Thymus (tissue), 11 donors: ENCODE measurements at regions not wholly inside any gene's neighbourhood (a gene's known extent, or its start where the extent isn't known, plus 50 kb on each side); places are given as distances from the start of the nearest gene placed in this dataset.
"Not testable (repeated sequence)": the region's sequence is repeated elsewhere in the genome, so short reads cannot be mapped to it uniquely, and the experiment has no call there.

Experiments
- DNase-seq, 9 donors: peaks; one replicate each; pipeline ENCODE4 v3.0.0-alpha.2; 2013; ENCODE audit warnings: low spot score in 9 of 9, low read depth in 6 of 9, missing footprints in 1 of 9
- H3K27ac ChIP-seq, 2 donors: one replicate each; pipeline ENCODE4 v1.5.1; 2013; ENCODE audit warnings: control low read depth in 1 of 2, low read depth in 1 of 2, low read length in 1 of 2, mild to moderate bottlenecking in 1 of 2, moderate library complexity in 1 of 2
- H3K27me3 ChIP-seq, 2 donors: one replicate each; pipeline ENCODE4 v1.5.1; 2013; ENCODE audit warnings: low read length in 1 of 2; ENCODE audit not compliant: control insufficient read depth in 2 of 2, insufficient read depth in 1 of 2
- H3K36me3 ChIP-seq, 2 donors: one replicate each; pipeline ENCODE4 v1.5.1; 2013; ENCODE audit warnings: low read length in 1 of 2, mild to moderate bottlenecking in 1 of 2, moderate library complexity in 1 of 2; ENCODE audit not compliant: control insufficient read depth in 2 of 2, insufficient read depth in 2 of 2
- H3K4me1 ChIP-seq, 2 donors: one replicate each; pipeline ENCODE4 v1.5.1; 2013; ENCODE audit warnings: low read length in 2 of 2; ENCODE audit not compliant: control insufficient read depth in 2 of 2, insufficient read depth in 2 of 2
- H3K4me3 ChIP-seq, 2 donors: one replicate each; pipeline ENCODE4 v1.5.1; 2013; ENCODE audit warnings: low read length in 2 of 2, control low read depth in 1 of 2, mild to moderate bottlenecking in 1 of 2
- H3K9me3 ChIP-seq, 2 donors: one replicate each; pipeline ENCODE4 v1.5.1; 2013; ENCODE audit warnings: low read length in 1 of 2, mild to moderate bottlenecking in 1 of 2; ENCODE audit not compliant: control insufficient read depth in 2 of 2, insufficient read depth in 1 of 2
- WGBS: extraction: QIAGEN DNeasy Blood & Tissue Kit; methylation state at CpG from one replicate; pipeline ENCODE4 v1.1.7; 2013; 5-methylcytosine and 5-hydroxymethylcytosine counted together
- donor health status: healthy.

- H3K9me3 ChIP-seq = no peaks in the 10 kb centered on the region
- H3K4me1 ChIP-seq = no peaks in the 10 kb centered on the region
- H3K4me3 ChIP-seq = no peak overlapping the region
- H3K36me3 ChIP-seq = no peaks in the 10 kb centered on the region
- no peaks in the 10 kb centered on the region for H3K27me3 ChIP-seq
- H3K27ac ChIP-seq = no peak overlapping the region
- no peak for DNase-seq
Observed at GRCh38 chr14:30471980-30472379, 87.0 kb upstream of the G2E3 start.

- not testable (repeated sequence) for H3K9me3 ChIP-seq, DNase-seq, H3K36me3 ChIP-seq, H3K27me3 ChIP-seq, H3K4me3 ChIP-seq, H3K4me1 ChIP-seq, H3K27ac ChIP-seq
- WGBS = 96% methylated on average over 32 of the region's 36 CpGs
Observed at GRCh38 chr14:30473846-30474696, 84.9 kb upstream of the G2E3 start.

GRCh38 chr14:30482276-30482675 is 76.7 kb upstream of the G2E3 start:
- no peaks in the 10 kb centered on the region for H3K27me3 ChIP-seq
- 88% methylated on average over 1 of the region's 1 CpG for WGBS

GRCh38 chr14:30484201-30484600 is 74.8 kb upstream of the G2E3 start:
- Histone ChIP-seq H3K36me3 (no peaks in the 10 kb centered on the region), H3K27me3 (no peaks in the 10 kb centered on the region), H3K9me3 (no peaks in the 10 kb centered on the region), H3K27ac (no peak overlapping the region), H3K4me1 (no peaks in the 10 kb centered on the region), H3K4me3 (no peak overlapping the region)
- no peak for DNase-seq
- 89% methylated on average over 3 of the region's 3 CpGs for WGBS

More at GRCh38 chr14:30482276-30482675, 76.7 kb upstream of the G2E3 start:
- Histone ChIP-seq H3K4me1 (no peaks in the 10 kb centered on the region), H3K4me3 (no peak overlapping the region), H3K9me3 (no peaks in the 10 kb centered on the region), H3K36me3 (no peaks in the 10 kb centered on the region), H3K27ac (no peak overlapping the region)
- no peak for DNase-seq

- no peaks in the 10 kb centered on the region for H3K9me3 ChIP-seq
- 83% methylated on average over 1 of the region's 1 CpG for WGBS
- no peak for DNase-seq
Observed at GRCh38 chr14:30484976-30485375, 74.0 kb upstream of the G2E3 start.

GRCh38 chr14:30496852-30497251 is 62.1 kb upstream of the G2E3 start:
- Histone ChIP-seq H3K27ac (no peak overlapping the region), H3K9me3 (no peaks in the 10 kb centered on the region), H3K4me3 (no peak overlapping the region), H3K36me3 (no peaks in the 10 kb centered on the region), H3K27me3 (no peaks in the 10 kb centered on the region), H3K4me1 (no peaks in the 10 kb centered on the region)
- DNase-seq = no peak
- 92% methylated on average over 1 of the region's 1 CpG for WGBS

More at GRCh38 chr14:30484976-30485375, 74.0 kb upstream of the G2E3 start:
- Histone ChIP-seq H3K4me1 (no peaks in the 10 kb centered on the region), H3K27ac (no peak overlapping the region), H3K27me3 (no peaks in the 10 kb centered on the region), H3K4me3 (no peak overlapping the region), H3K36me3 (no peaks in the 10 kb centered on the region)

- no peak overlapping the region for H3K27ac ChIP-seq
- H3K4me1 ChIP-seq = no peaks in the 10 kb centered on the region
- H3K9me3 ChIP-seq = no peaks in the 10 kb centered on the region
- no peaks in the 10 kb centered on the region for H3K27me3 ChIP-seq
- no peaks in the 10 kb centered on the region for H3K36me3 ChIP-seq
- H3K4me3 ChIP-seq = no peak overlapping the region
- no peak for DNase-seq
Observed at GRCh38 chr14:30499358-30499757, 59.6 kb upstream of the G2E3 start.

- 96% methylated on average over 2 of the region's 2 CpGs for WGBS
- Histone ChIP-seq H3K27me3 (no peaks in the 10 kb centered on the region), H3K27ac (no peak overlapping the region), H3K9me3 (no peaks in the 10 kb centered on the region), H3K4me1 (no peaks in the 10 kb centered on the region), H3K4me3 (no peak overlapping the region), H3K36me3 (no peaks in the 10 kb centered on the region)
- DNase-seq = no peak
Observed at GRCh38 chr14:30500222-30500621, 58.7 kb upstream of the G2E3 start.

GRCh38 chr14:30507209-30507608 is 51.7 kb upstream of the G2E3 start:
- Histone ChIP-seq H3K36me3 (no peaks in the 10 kb centered on the region), H3K27me3 (no peaks in the 10 kb centered on the region), H3K9me3 (no peaks in the 10 kb centered on the region), H3K27ac (no peak overlapping the region), H3K4me3 (no peak overlapping the region), H3K4me1 (no peaks in the 10 kb centered on the region)
- no peak for DNase-seq
- WGBS = 83% methylated on average over 3 of the region's 3 CpGs
